IPS-NIHi11 (cell line): ENCODE measurements at regions not wholly inside any gene's neighbourhood (a gene's known extent, or its start where the extent isn't known, plus 50 kb on each side); places are given as distances from the start of the nearest gene placed in this dataset.

Experiments used
- DNase-seq: peaks from one replicate; pipeline ENCODE4 v3.0.0; 2012; ENCODE audit warnings: mixed read lengths, low spot score

- no peak for DNase-seq
These were observed 444.4 kb upstream of the DAB1 start for GRCh38 chr1:57868239-57868638.

GRCh38 chr1:57866998-57867397 lies 443.1 kb upstream of the DAB1 start:
- no peak for DNase-seq

GRCh38 chr1:57860931-57861565 lies 437.2 kb upstream of the DAB1 start:
- no peak for DNase-seq

- DNase-seq: no peak
These were observed 436.5 kb upstream of the DAB1 start for GRCh38 chr1:57860325-57860724.

- DNase-seq: peak; percentile 18
These were observed 434.9 kb upstream of the DAB1 start for GRCh38 chr1:57858740-57859139.

- no peak for DNase-seq
These were observed 433.9 kb upstream of the DAB1 start for GRCh38 chr1:57857809-57858208.

GRCh38 chr1:57854436-57854835 lies 430.6 kb upstream of the DAB1 start:
- DNase-seq: no peak

- DNase-seq: no peak
These were observed 426.5 kb upstream of the DAB1 start for GRCh38 chr1:57850176-57850940.

GRCh38 chr1:57848406-57848805 lies 424.5 kb upstream of the DAB1 start:
- DNase-seq: no peak

GRCh38 chr1:57845041-57845440 lies 421.2 kb upstream of the DAB1 start:
- no peak for DNase-seq

GRCh38 chr1:57844382-57844980 lies 420.6 kb upstream of the DAB1 start:
- no peak for DNase-seq

- no peak for DNase-seq
These were observed 419.9 kb upstream of the DAB1 start for GRCh38 chr1:57843760-57844159.

- no peak for DNase-seq
These were observed 415.7 kb upstream of the DAB1 start for GRCh38 chr1:57839526-57839925.

- no peak for DNase-seq
These were observed 415.2 kb upstream of the DAB1 start for GRCh38 chr1:57839067-57839466.

GRCh38 chr1:57835620-57836019 lies 411.8 kb upstream of the DAB1 start:
- DNase-seq: peak; percentile 26

GRCh38 chr1:57833296-57833695 lies 409.4 kb upstream of the DAB1 start:
- DNase-seq: no peak

GRCh38 chr1:57832612-57833011 lies 408.8 kb upstream of the DAB1 start:
- peak; percentile 29 for DNase-seq

- no peak for DNase-seq
These were observed 407.8 kb upstream of the DAB1 start for GRCh38 chr1:57831624-57832023.

GRCh38 chr1:57826535-57826934 lies 402.7 kb upstream of the DAB1 start:
- DNase-seq: no peak

- no peak for DNase-seq
These were observed 400.7 kb upstream of the DAB1 start for GRCh38 chr1:57824535-57824934.

- no peak for DNase-seq
These were observed 396.7 kb upstream of the DAB1 start for GRCh38 chr1:57820356-57821095.

- DNase-seq: no peak
These were observed 396.0 kb upstream of the DAB1 start for GRCh38 chr1:57819893-57820292.

GRCh38 chr1:57803586-57803985 lies 379.7 kb upstream of the DAB1 start:
- no peak for DNase-seq
